ENCODE measurements at regions not wholly inside any gene's neighbourhood (a gene's known extent, or its start where the extent isn't known, plus 50 kb on each side); places are given as distances from the start of the nearest gene placed in this dataset.
"Not testable (repeated sequence)": the region's sequence is repeated elsewhere in the genome, so short reads cannot be mapped to it uniquely, and the experiment has no call there.

- DNase-seq (ENCODE audit: extremely low read depth in 1 of 2, low read depth in 1 of 2) = not testable (repeated sequence)
These were observed 108.5 kb downstream of the FOXD4L6 start for GRCh38 chr9:41019858-41020562.

DNA sequence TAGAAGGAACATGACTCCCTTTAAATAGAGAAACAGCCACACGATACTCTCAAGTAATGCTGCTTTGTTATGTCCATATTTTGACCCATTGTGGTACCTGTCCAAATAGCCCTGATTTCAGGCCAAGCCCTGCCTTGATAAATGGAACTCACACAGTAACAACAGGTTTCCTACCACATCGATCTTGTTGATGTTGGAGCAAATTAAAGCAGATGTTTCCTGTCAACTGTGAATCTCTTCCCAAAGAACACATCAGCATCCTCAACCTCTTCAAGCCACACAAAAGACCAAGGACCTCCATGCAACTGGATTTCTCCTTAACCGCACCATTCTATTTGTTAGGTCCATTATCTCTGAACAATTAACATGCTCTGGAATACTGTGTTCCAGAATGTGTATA lies 109.5 kb downstream of the FOXD4L6 start:
- DNase-seq (ENCODE audit: extremely low read depth in 1 of 2, low read depth in 1 of 2) = not testable (repeated sequence)

GRCh38 chr9:41016699-41017098 lies 111.8 kb downstream of the FOXD4L6 start:
- not testable (repeated sequence) for DNase-seq (ENCODE audit: extremely low read depth in 1 of 2, low read depth in 1 of 2)

GRCh38 chr9:40999952-41000700 lies 128.4 kb downstream of the FOXD4L6 start:
- not testable (repeated sequence) for DNase-seq (ENCODE audit: extremely low read depth in 1 of 2, low read depth in 1 of 2)

DNA sequence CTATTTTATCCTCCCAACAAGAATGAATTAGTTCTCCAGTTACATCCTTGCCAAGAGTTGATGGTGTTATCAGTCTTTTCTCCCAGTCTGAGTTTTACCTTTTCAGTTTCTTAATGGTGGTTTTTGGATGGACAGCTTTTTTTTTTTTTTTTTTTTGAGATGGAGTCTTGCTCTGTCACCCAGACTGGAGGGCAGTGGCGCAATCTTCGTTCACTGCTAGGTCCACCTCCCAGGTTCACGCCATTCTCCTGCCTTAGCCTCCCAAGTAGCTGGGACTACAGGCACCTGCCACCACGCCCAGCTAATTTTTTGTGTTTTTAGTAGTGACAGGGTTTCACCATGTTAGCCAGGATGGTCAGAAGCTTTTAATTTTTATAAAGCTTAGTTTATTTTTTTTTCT lies 133.0 kb downstream of the FOXD4L6 start:
- not testable (repeated sequence) for DNase-seq (ENCODE audit: extremely low read depth in 1 of 2, low read depth in 1 of 2)

DNA sequence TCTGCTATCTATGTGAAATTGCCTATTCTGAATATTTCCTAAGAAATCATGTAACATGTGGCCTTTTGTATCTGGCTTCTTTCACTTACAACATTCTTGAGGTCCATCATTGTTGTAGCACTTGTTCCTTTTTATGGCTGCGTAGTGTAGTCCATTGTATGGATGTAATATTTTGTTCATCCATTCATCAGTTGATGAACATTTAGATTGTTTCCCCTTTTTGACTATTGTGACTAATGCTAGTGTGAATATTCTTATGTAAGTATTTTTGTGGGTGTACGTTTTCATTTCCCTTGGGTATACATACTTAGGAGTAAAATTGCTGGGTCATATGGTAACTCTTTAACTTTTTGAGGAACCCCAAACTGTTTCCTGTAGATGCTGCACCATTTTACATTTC lies 134.6 kb downstream of the FOXD4L6 start:
- DNase-seq (ENCODE audit: extremely low read depth in 1 of 2, low read depth in 1 of 2) = not testable (repeated sequence)

DNA sequence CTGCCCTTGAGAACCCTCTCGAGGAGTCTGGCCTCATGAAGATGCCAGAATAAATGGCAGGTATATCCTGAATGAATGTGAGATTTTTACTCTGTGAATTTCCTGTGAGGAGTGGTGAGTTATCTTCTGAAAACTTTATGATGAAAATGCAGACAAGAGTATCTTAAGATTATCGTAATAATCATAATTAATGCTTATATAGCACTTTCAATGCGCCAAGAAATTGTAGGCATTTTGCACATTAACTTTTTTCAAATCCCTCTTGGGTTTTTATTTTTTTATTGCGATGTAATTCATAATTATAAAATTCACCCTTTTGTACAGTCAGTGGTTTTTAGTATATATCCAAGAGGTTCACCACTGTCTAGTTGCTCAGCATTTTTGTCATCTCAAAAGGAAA lies 135.1 kb downstream of the FOXD4L6 start:
- DNase-seq (ENCODE audit: extremely low read depth in 1 of 2, low read depth in 1 of 2) = not testable (repeated sequence)

DNA sequence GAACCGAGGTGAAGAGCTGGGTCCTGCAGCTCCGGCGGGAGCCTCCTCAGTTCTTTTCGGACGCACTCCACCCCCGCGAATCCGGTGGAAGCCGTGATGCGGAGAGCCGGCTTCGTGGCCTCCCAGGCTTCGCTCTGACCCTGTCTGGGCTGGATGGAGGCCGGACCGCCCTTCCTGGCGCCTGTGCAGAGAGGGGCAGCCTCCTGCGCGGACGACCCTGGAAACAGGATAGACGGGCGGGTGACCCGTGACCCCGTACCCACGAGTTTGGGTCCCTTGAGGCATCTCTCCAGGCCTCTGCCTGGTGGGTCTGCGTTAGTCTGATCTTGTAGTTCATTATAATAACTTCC lies 136.0 kb downstream of the FOXD4L6 start:
- not testable (repeated sequence) for DNase-seq (ENCODE audit: extremely low read depth in 1 of 2, low read depth in 1 of 2)

GRCh38 chr9:40991741-40992471 lies 136.6 kb downstream of the FOXD4L6 start:
- peak; percentile 97 to 98 for DNase-seq (ENCODE audit: extremely low read depth in 1 of 2, low read depth in 1 of 2)

- DNase-seq (ENCODE audit: extremely low read depth in 1 of 2, low read depth in 1 of 2) = not testable (repeated sequence)
These were observed 137.3 kb downstream of the FOXD4L6 start for GRCh38 chr9:40991100-40991740.

- DNase-seq (ENCODE audit: extremely low read depth in 1 of 2, low read depth in 1 of 2) = not testable (repeated sequence)
These were observed 142.1 kb downstream of the FOXD4L6 start for GRCh38 chr9:40986332-40986731.

GRCh38 chr9:40975351-40975750 lies 153.1 kb downstream of the FOXD4L6 start:
- DNase-seq (ENCODE audit: extremely low read depth in 1 of 2, low read depth in 1 of 2) = not testable (repeated sequence)

GRCh38 chr9:40974912-40975311 lies 153.6 kb downstream of the FOXD4L6 start:
- DNase-seq (ENCODE audit: extremely low read depth in 1 of 2, low read depth in 1 of 2) = not testable (repeated sequence)

GRCh38 chr9:40971773-40972172 lies 156.7 kb downstream of the FOXD4L6 start:
- DNase-seq (ENCODE audit: extremely low read depth in 1 of 2, low read depth in 1 of 2) = not testable (repeated sequence)

DNA sequence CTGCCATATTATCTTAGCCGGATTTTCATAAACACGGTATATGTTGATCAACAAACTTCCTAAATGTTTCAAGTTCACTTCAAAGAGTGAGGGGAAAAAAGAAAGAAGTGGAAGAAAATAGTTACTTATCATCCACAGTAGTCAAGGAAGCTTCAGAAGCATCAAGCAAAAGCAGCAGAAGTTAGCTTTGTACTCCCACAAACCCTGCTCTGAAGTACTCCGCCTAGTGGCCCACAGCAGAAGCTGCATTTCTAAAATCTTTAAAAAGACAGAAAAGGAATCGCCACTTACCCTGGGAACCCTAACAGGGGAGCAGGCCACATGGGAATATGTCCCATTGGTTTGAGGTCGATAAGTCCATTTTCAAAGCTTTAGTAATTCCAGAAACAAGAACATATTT lies 158.1 kb downstream of the FOXD4L6 start:
- DNase-seq (ENCODE audit: extremely low read depth in 1 of 2, low read depth in 1 of 2) = not testable (repeated sequence)

- DNase-seq (ENCODE audit: extremely low read depth in 1 of 2, low read depth in 1 of 2) = not testable (repeated sequence)
These were observed 166.0 kb downstream of the FOXD4L6 start for GRCh38 chr9:40962461-40962860.

DNA sequence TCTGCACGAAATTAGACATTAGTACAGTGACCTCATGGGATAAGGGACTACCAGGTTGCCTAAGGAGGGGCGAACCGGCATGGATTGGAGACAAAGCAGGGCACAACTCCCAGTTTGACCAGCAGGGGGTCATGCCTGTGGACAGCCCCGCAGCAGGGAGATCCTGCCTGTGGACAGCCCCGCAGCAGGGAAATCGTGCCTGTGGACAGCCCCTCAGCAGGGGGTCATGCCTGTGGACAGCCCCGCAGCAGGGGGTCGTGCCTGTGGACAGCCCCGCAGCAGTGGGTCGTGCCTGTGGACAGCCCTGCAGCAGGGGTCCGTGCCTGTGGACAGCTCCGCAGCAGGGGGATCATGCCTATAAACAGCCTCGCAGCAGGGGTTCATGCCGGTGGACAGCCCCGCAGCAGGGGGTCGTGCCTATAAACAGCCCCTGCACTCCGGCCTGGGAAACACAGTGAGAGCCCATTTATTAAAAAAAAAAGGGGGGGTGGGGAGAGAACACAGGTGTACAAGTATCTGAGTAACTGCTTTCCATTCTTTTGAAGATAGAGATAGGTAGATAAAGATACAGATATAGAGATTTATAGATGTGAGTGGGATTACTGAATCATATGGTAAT lies 176.5 kb downstream of the FOXD4L6 start:
- DNase-seq (ENCODE audit: extremely low read depth in 1 of 2, low read depth in 1 of 2) = not testable (repeated sequence)

GRCh38 chr9:40946228-40946627 lies 182.3 kb downstream of the FOXD4L6 start:
- not testable (repeated sequence) for DNase-seq (ENCODE audit: extremely low read depth in 1 of 2, low read depth in 1 of 2)

DNA sequence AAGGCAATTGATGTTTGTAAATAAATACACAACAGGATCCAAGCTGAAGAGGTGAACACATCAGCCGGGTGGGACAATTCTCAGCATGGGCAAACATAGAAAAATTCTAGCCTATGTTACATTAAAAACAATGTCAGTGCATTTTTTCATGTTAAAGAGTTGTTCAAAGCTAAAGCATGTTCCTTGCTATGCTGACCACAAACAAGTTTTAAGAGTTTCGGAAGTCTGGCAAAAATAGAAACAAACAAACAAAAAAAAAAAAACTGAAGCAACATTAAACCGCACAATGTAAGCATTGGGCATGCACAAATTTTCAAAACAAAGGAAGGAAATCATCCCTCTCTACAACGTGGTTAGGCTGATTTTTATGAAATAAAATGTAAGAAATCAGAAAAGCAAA lies 185.8 kb downstream of the FOXD4L6 start:
- DNase-seq (ENCODE audit: extremely low read depth in 1 of 2, low read depth in 1 of 2) = not testable (repeated sequence)

- DNase-seq (ENCODE audit: extremely low read depth in 1 of 2, low read depth in 1 of 2) = not testable (repeated sequence)
These were observed 188.6 kb downstream of the FOXD4L6 start for GRCh38 chr9:40939888-40940209.
